ENCODE measurements at regions not wholly inside any gene's neighbourhood (a gene's known extent, or its start where the extent isn't known, plus 50 kb on each side); places are given as distances from the start of the nearest gene placed in this dataset.

DNA sequence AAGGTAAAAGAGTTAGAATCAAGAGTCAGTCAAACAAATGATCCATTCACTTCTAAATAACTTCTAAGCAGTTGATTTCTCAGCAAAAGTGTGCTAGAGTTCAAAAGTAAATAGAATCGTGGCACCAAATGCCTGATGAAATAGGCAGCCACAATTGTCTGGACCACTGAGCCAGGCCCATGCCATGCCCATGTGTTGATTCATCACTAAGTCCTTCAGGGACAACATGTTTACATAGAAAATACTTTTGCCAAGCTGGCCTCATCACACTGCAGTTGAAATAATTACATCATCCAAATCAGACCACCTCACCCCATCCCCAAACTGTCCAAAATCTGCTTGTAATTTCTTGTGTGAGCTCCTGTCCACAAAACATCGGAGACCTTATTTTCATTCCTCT lies 216.3 kb downstream of the IGSF11 start:
- Histone ChIP-seq H3K9ac (ENCODE audit: insufficient read depth in 1 of 2, low read depth in 2 of 2, low read length in 2 of 2) (no peak overlapping the region), H3K36me3 (ENCODE audit: control insufficient read depth, insufficient read depth, low read length) (no peaks in the 10 kb centered on the region), H4K20me1 (replicated peaks; ENCODE audit: control insufficient read depth, insufficient read depth, low read length) (no peaks in the 10 kb centered on the region), H3K79me2 (ENCODE audit: control insufficient read depth, insufficient read depth, low read length) (no peaks in the 10 kb centered on the region), H3K4me3 (no peak overlapping the region), H3K9me1 (ENCODE audit: control insufficient read depth, insufficient read depth, low read length) (no peaks in the 10 kb centered on the region), H3K4me2 (ENCODE audit: insufficient read depth, low read length) (no peak overlapping the region), H3K4me1 (replicated peaks in 1 of 2; ENCODE audit: control insufficient read depth in 2 of 2, insufficient read depth in 2 of 2, low read length in 2 of 2) (no peaks in the 10 kb centered on the region), H3K27ac (ENCODE audit: extremely low read depth, low read depth, low read length) (no peak overlapping the region), H2AFZ (ENCODE audit: low read depth, low read length) (no peak overlapping the region), H3K9me3 (replicated peaks; ENCODE audit: control insufficient read depth, insufficient read depth, low read depth, low read length) (no peaks in the 10 kb centered on the region), H3K27me3 (ENCODE audit: control insufficient read depth in 2 of 2, insufficient read depth in 2 of 2, low read length in 2 of 2) (no peaks in the 10 kb centered on the region)
- in situ Hi-C loops (cut with MboI) = loop anchor here (25.0 kb wide), 1 partner anchor 1806 kb away; no protein-coding TSS in a partner anchor
- WGBS (ENCODE audit: insufficient coverage, low coverage, missing lambda C conversion rate) = 0% methylated on average over 1 of the region's 2 CpGs
- CTCF ChIA-PET (ENCODE audit: low intra/inter-chr PET ratio) = no interaction called here
- DNase-seq (ENCODE audit: extremely low read depth in 1 of 4, low spot score in 3 of 4) = no peak
- no peak for ATAC-seq
- POLR2A ChIA-PET = interaction anchor here (0.7 kb wide), 1 partner anchor 362 kb away, joined by 3 read pairs; no protein-coding TSS in a partner anchor
- no peak for FAIRE-seq
- intact Hi-C loops (cut with micrococcal nuclease) = loop anchor here (5.0 to 10.0 kb wide), 3 partner anchors 184 to 1754 kb away; no protein-coding TSS in a partner anchor
- BruUV-seq (replicated peaks) = no TSS peak
- TF ChIP-seq, protein P1, sequence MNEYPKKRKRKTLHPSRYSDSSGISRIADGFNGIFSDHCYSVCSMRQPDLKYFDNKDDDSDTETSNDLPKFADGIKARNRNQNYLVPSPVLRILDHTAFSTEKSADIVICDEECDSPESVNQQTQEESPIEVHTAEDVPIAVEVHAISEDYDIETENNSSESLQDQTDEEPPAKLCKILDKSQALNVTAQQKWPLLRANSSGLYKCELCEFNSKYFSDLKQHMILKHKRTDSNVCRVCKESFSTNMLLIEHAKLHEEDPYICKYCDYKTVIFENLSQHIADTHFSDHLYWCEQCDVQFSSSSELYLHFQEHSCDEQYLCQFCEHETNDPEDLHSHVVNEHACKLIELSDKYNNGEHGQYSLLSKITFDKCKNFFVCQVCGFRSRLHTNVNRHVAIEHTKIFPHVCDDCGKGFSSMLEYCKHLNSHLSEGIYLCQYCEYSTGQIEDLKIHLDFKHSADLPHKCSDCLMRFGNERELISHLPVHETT (CRISPR knock-in tag; conservative IDR thresholded peaks at IDR 0.05 in 1 of 2, IDR thresholded peaks at IDR 0.05 in 1 of 2) = no peak
- TF ChIP-seq ZNF263 (CRISPR knock-in tag; IDR thresholded peaks at IDR 0.05; ENCODE audit: borderline replicate concordance) (no peak), CREBBP (IDR thresholded peaks at IDR 0.05; ENCODE audit: low read depth, low read length) (no peak), U2AF1 (optimal IDR thresholded peaks at IDR 0.05; ENCODE audit: low read depth, low read length) (no peak), ZNF212 (CRISPR knock-in tag; IDR thresholded peaks at IDR 0.05) (no peak), ADNP (tag; IDR thresholded peaks at IDR 0.05) (no peak), ZNF699 (CRISPR knock-in tag; IDR thresholded peaks at IDR 0.05; ENCODE audit: insufficient replicate concordance) (no peak), ZC3H11A (IDR thresholded peaks at IDR 0.05; ENCODE audit: low read depth, low read length) (no peak), ZNF311 (CRISPR knock-in tag; IDR thresholded peaks at IDR 0.05) (no peak)
- TF ChIP-seq, protein P2, sequence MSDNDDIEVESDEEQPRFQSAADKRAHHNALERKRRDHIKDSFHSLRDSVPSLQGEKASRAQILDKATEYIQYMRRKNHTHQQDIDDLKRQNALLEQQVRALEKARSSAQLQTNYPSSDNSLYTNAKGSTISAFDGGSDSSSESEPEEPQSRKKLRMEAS (CRISPR knock-in tag; IDR thresholded peaks at IDR 0.05) = no peak
- TF ChIP-seq, protein P3, sequence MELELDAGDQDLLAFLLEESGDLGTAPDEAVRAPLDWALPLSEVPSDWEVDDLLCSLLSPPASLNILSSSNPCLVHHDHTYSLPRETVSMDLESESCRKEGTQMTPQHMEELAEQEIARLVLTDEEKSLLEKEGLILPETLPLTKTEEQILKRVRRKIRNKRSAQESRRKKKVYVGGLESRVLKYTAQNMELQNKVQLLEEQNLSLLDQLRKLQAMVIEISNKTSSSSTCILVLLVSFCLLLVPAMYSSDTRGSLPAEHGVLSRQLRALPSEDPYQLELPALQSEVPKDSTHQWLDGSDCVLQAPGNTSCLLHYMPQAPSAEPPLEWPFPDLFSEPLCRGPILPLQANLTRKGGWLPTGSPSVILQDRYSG (tag; conservative IDR thresholded peaks at IDR 0.05; ENCODE audit: low read depth) = no peak
- TF ChIP-seq, protein P4, sequence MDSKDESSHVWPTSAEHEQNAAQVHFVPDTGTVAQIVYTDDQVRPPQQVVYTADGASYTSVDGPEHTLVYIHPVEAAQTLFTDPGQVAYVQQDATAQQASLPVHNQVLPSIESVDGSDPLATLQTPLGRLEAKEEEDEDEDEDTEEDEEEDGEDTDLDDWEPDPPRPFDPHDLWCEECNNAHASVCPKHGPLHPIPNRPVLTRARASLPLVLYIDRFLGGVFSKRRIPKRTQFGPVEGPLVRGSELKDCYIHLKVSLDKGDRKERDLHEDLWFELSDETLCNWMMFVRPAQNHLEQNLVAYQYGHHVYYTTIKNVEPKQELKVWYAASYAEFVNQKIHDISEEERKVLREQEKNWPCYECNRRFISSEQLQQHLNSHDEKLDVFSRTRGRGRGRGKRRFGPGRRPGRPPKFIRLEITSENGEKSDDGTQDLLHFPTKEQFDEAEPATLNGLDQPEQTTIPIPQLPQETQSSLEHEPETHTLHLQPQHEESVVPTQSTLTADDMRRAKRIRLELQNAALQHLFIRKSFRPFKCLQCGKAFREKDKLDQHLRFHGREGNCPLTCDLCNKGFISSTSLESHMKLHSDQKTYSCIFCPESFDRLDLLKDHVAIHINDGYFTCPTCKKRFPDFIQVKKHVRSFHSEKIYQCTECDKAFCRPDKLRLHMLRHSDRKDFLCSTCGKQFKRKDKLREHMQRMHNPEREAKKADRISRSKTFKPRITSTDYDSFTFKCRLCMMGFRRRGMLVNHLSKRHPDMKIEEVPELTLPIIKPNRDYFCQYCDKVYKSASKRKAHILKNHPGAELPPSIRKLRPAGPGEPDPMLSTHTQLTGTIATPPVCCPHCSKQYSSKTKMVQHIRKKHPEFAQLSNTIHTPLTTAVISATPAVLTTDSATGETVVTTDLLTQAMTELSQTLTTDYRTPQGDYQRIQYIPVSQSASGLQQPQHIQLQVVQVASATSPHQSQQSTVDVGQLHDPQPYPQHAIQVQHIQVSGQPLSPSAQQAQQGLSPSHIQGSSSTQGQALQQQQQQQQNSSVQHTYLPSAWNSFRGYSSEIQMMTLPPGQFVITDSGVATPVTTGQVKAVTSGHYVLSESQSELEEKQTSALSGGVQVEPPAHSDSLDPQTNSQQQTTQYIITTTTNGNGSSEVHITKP (IDR thresholded peaks at IDR 0.05; ENCODE audit: partially characterized antibody) = no peak
- TF ChIP-seq, protein P5, sequence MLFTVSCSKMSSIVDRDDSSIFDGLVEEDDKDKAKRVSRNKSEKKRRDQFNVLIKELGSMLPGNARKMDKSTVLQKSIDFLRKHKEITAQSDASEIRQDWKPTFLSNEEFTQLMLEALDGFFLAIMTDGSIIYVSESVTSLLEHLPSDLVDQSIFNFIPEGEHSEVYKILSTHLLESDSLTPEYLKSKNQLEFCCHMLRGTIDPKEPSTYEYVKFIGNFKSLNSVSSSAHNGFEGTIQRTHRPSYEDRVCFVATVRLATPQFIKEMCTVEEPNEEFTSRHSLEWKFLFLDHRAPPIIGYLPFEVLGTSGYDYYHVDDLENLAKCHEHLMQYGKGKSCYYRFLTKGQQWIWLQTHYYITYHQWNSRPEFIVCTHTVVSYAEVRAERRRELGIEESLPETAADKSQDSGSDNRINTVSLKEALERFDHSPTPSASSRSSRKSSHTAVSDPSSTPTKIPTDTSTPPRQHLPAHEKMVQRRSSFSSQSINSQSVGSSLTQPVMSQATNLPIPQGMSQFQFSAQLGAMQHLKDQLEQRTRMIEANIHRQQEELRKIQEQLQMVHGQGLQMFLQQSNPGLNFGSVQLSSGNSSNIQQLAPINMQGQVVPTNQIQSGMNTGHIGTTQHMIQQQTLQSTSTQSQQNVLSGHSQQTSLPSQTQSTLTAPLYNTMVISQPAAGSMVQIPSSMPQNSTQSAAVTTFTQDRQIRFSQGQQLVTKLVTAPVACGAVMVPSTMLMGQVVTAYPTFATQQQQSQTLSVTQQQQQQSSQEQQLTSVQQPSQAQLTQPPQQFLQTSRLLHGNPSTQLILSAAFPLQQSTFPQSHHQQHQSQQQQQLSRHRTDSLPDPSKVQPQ (CRISPR knock-in tag; IDR thresholded peaks at IDR 0.05; ENCODE audit: borderline replicate concordance) = no peak

Measured in K562 (cell line).